ENCODE measurements at regions not wholly inside any gene's neighbourhood (a gene's known extent, or its start where the extent isn't known, plus 50 kb on each side); places are given as distances from the start of the nearest gene placed in this dataset.

DNA sequence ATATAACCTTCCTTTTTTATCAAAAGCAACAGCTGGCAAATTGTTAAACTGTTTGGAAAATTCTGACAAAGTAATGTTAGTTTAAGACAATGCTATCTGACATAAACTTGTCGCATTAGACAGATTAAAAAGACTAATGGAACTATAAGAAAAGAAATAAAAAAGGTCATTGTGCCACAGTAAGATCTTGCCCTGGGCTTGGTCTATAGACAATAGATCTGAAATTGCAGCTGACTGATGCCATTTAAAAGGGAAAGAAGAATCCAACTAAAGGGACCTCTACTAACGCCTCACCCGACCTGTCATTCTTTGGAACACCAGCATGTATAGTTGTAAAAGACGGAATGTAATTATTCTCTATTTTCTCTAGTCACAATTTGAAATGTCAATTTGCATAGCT, 644.4 kb upstream of the GRAMD2B start:
- WGBS (ENCODE audit: low lambda C conversion rate), result 4% methylated on average over 4 of the region's 4 CpGs
- Histone ChIP-seq H3K9ac (ENCODE audit: insufficient read depth, low read depth, low read length) (no peak overlapping the region), H3K27me3 (ENCODE audit: control insufficient read depth in 1 of 2, insufficient read depth in 2 of 2, low read length in 2 of 2) (no peaks in the 10 kb centered on the region), H3K36me3 (replicated peaks in 1 of 2; ENCODE audit: control insufficient read depth in 1 of 2, insufficient read depth in 2 of 2, low read length in 2 of 2) (no peaks in the 10 kb centered on the region), H3K4me1 (ENCODE audit: insufficient read depth, low read length) (no peaks in the 10 kb centered on the region), H3K27ac (ENCODE audit: extremely low read length, insufficient read depth, low read length) (no peak overlapping the region), H3K79me2 (ENCODE audit: insufficient read depth, low read length) (no peaks in the 10 kb centered on the region), H4K20me1 (ENCODE audit: insufficient read depth, low read length) (no peaks in the 10 kb centered on the region), H3K9me3 (ENCODE audit: low read length) (no peaks in the 10 kb centered on the region; the same call in 1 of the 2 replicates), H3K4me3 (replicated peaks in 1 of 3; ENCODE audit: insufficient read depth in 1 of 3, low read depth in 2 of 3, low read length in 3 of 3) (no peak overlapping the region), H3K4me2 (ENCODE audit: low read depth, low read length) (no peak overlapping the region), H2AFZ (ENCODE audit: low read length) (no peak overlapping the region)
- DNase-seq (ENCODE audit: low spot score), result no peak
- intact Hi-C loops (cut with micrococcal nuclease; ENCODE audit: unreplicated experiment) (no loop called here), in situ Hi-C loops (cut with HindIII; ENCODE audit: extremely low pct_ligation_motif_present, low pct_unique_long_range_greater_than_20kb) (no loop called here)
- ChIA-PET POLR2A (no interaction called here), CTCF (ENCODE audit: low intra/inter-chr PET ratio, low total read pairs) (no interaction called here)
- BruUV-seq (replicated peaks), result no TSS peak
- no peak for ATAC-seq
- FAIRE-seq, result no peak
- TF ChIP-seq PTBP1 (IDR thresholded peaks at IDR 0.05; ENCODE audit: low read depth, low read length, poor library complexity, severe bottlenecking), result no peak
- TF ChIP-seq HES4 (CRISPR knock-in tag; IDR thresholded peaks at IDR 0.05; ENCODE audit: borderline replicate concordance), result no peak
- TF ChIP-seq ZNF329 (CRISPR knock-in tag; IDR thresholded peaks at IDR 0.05; ENCODE audit: low read depth), result no peak
- TF ChIP-seq ZNF367 (CRISPR knock-in tag; IDR thresholded peaks at IDR 0.05; ENCODE audit: borderline replicate concordance), result no peak
- TF ChIP-seq FOSL2 (CRISPR knock-in tag; IDR thresholded peaks at IDR 0.05), result no peak
- TF ChIP-seq, protein P1, sequence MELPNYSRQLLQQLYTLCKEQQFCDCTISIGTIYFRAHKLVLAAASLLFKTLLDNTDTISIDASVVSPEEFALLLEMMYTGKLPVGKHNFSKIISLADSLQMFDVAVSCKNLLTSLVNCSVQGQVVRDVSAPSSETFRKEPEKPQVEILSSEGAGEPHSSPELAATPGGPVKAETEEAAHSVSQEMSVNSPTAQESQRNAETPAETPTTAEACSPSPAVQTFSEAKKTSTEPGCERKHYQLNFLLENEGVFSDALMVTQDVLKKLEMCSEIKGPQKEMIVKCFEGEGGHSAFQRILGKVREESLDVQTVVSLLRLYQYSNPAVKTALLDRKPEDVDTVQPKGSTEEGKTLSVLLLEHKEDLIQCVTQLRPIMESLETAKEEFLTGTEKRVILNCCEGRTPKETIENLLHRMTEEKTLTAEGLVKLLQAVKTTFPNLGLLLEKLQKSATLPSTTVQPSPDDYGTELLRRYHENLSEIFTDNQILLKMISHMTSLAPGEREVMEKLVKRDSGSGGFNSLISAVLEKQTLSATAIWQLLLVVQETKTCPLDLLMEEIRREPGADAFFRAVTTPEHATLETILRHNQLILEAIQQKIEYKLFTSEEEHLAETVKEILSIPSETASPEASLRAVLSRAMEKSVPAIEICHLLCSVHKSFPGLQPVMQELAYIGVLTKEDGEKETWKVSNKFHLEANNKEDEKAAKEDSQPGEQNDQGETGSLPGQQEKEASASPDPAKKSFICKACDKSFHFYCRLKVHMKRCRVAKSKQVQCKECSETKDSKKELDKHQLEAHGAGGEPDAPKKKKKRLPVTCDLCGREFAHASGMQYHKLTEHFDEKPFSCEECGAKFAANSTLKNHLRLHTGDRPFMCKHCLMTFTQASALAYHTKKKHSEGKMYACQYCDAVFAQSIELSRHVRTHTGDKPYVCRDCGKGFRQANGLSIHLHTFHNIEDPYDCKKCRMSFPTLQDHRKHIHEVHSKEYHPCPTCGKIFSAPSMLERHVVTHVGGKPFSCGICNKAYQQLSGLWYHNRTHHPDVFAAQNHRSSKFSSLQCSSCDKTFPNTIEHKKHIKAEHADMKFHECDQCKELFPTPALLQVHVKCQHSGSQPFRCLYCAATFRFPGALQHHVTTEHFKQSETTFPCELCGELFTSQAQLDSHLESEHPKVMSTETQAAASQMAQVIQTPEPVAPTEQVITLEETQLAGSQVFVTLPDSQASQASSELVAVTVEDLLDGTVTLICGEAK (IDR thresholded peaks at IDR 0.05), result no peak
- TF ChIP-seq, protein P1 (CRISPR knock-in tag; IDR thresholded peaks at IDR 0.05), result no peak
- TF ChIP-seq IRX3 (CRISPR knock-in tag; IDR thresholded peaks at IDR 0.05; ENCODE audit: borderline replicate concordance, low read depth), result no peak
- no peak for TF ChIP-seq NFYC (CRISPR knock-in tag; IDR thresholded peaks at IDR 0.05)
- TF ChIP-seq ZNF441 (CRISPR knock-in tag; IDR thresholded peaks at IDR 0.05; ENCODE audit: borderline replicate concordance), result no peak
- TF ChIP-seq ZBTB7B (CRISPR knock-in tag; IDR thresholded peaks at IDR 0.05), result no peak
- no peak for TF ChIP-seq ZNF616 (CRISPR knock-in tag; IDR thresholded peaks at IDR 0.05; ENCODE audit: low read depth)
- TF ChIP-seq SMAD3 (CRISPR knock-in tag; IDR thresholded peaks at IDR 0.05), result no peak
- TF ChIP-seq, protein P2, sequence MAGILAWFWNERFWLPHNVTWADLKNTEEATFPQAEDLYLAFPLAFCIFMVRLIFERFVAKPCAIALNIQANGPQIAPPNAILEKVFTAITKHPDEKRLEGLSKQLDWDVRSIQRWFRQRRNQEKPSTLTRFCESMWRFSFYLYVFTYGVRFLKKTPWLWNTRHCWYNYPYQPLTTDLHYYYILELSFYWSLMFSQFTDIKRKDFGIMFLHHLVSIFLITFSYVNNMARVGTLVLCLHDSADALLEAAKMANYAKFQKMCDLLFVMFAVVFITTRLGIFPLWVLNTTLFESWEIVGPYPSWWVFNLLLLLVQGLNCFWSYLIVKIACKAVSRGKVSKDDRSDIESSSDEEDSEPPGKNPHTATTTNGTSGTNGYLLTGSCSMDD (CRISPR knock-in tag; IDR thresholded peaks at IDR 0.05), result no peak
- TF ChIP-seq ZNF678 (CRISPR knock-in tag; IDR thresholded peaks at IDR 0.05), result no peak
- TF ChIP-seq SALL2 (CRISPR knock-in tag; IDR thresholded peaks at IDR 0.05), result no peak
- no peak for TF ChIP-seq ZNF777 (CRISPR knock-in tag; IDR thresholded peaks at IDR 0.05)
- no peak for TF ChIP-seq NFKBIZ (CRISPR knock-in tag; IDR thresholded peaks at IDR 0.05)

Data from HepG2 (cell line).